ENCODE measurements at regions not wholly inside any gene's neighbourhood (a gene's known extent, or its start where the extent isn't known, plus 50 kb on each side); places are given as distances from the start of the nearest gene placed in this dataset.
A peak's percentile ranks its signal among the peaks of the same experiment; 100 is the strongest.

DNA sequence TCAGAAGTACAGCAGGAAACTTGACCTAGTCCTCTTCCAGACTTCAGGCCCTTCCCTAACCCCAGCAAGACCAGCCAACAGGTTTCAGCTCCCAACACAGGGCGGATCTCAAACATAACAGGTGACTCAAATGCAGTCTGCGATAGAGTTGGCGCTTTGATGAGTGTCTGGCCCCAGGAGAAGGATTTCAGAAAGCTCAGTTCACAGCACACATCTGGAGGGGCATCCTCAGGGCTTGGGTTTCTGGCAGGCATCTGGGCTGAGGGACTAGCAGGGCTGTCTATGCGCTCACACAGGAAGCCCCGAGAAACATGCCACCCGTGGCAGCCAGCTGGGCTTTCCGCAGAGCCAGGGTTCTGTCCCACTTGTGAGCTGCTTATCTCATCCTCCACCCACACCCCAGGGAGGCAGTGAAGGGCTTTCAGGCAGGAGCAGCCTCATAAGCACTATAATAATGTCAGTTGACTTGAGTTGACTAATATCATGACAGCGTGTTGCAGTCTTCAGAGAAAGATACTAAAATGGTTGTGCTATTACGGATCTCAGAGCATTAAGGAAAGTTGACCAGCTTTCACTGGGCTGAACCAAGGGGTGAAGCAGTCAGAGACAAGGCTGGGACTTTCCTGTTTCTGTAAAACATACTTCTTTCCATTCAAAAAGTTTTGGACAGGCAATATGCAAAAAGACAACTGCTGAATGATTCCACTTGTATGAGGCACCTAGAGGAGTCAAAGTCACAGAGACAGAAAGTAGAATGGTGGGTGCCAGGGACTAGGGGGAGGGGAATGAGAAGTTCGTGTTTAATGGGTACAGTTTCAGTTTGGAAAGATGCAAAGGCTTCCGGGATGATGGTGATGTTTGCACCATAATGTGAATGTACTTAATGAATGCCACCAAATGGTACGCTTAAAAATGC lies 233.0 kb upstream of the IRF2BP2 start:
- no peak overlapping the region for H3K4me3 ChIP-seq
- H4K20me1 ChIP-seq (replicated peaks; ENCODE audit: control insufficient read depth, insufficient read depth, low read length): no peaks in the 10 kb centered on the region
- H3K9me3 ChIP-seq (replicated peaks; ENCODE audit: control insufficient read depth, insufficient read depth, low read depth, low read length): no peaks in the 10 kb centered on the region
- H2AFZ ChIP-seq (ENCODE audit: low read depth, low read length): peak overlapping the region; percentile 89
- DNase-seq (ENCODE audit: extremely low read depth in 1 of 4, low spot score in 3 of 4): peak; percentile 47 to 83 (median 63)
- H3K36me3 ChIP-seq (ENCODE audit: control insufficient read depth, insufficient read depth, low read length): no peaks in the 10 kb centered on the region
- H3K27ac ChIP-seq (ENCODE audit: extremely low read depth, low read depth, low read length): peak overlapping the region; percentile 53; the same call in 2 of the 3 replicates
- no TSS peak for BruUV-seq (replicated peaks)
- WGBS (ENCODE audit: insufficient coverage, low coverage, missing lambda C conversion rate): 19% methylated on average over 12 of the region's 12 CpGs
- H3K9ac ChIP-seq (ENCODE audit: insufficient read depth in 1 of 2, low read depth in 2 of 2, low read length in 2 of 2): peak overlapping the region; percentile 28 to 81; a peak in 3 of 4 replicates
- no peaks in the 10 kb centered on the region for H3K9me1 ChIP-seq (ENCODE audit: control insufficient read depth, insufficient read depth, low read length)
- ChIA-PET CTCF (ENCODE audit: low intra/inter-chr PET ratio) (no interaction called here), POLR2A (interaction anchor here (0.6 to 1.5 kb wide), 8 partner anchors 10 to 84 kb away, joined by 3 to 6 read pairs (median 3); no protein-coding TSS in a partner anchor)
- H3K27me3 ChIP-seq (ENCODE audit: control insufficient read depth in 2 of 2, insufficient read depth in 2 of 2, low read length in 2 of 2): no peaks in the 10 kb centered on the region
- in situ Hi-C loops (cut with MboI): no loop called here
- no peaks in the 10 kb centered on the region for H3K79me2 ChIP-seq (ENCODE audit: control insufficient read depth, insufficient read depth, low read length)
- peak; percentile 81 for FAIRE-seq
- H3K4me1 ChIP-seq (replicated peaks in 1 of 2; ENCODE audit: control insufficient read depth in 2 of 2, insufficient read depth in 2 of 2, low read length in 2 of 2): peaks cover 13 to 49% of the 10 kb centered on the region in 2 experiments
- peak overlapping the region; percentile 65 for H3K4me2 ChIP-seq (ENCODE audit: insufficient read depth, low read length)
- ATAC-seq: peak; percentile 84
- intact Hi-C loops (cut with micrococcal nuclease): loop anchor here (1.0 kb wide), 1 partner anchor 33 kb away; no protein-coding TSS in a partner anchor
- TF ChIP-seq CREB1 (IDR thresholded peaks at IDR 0.05) (no peak), CREB1 (CRISPR knock-in tag; IDR thresholded peaks at IDR 0.05) (no peak), ILK (tag; IDR thresholded peaks at IDR 0.05; ENCODE audit: borderline replicate concordance, low read depth) (no peak), SMARCA4 (IDR thresholded peaks at IDR 0.05) (peak; percentile 69; the same call in 1 of the 2 replicates), SP1 (CRISPR knock-in tag; IDR thresholded peaks at IDR 0.05) (no peak), POLR2AphosphoS5 (IDR thresholded peaks at IDR 0.05; ENCODE audit: control insufficient read depth, insufficient read depth, low read depth, low read length) (peak; percentile 39; the same call in 1 of the 2 replicates), ZFP30 (CRISPR knock-in tag; IDR thresholded peaks at IDR 0.05; ENCODE audit: borderline replicate concordance) (no peak)
- TF ChIP-seq, protein P1, sequence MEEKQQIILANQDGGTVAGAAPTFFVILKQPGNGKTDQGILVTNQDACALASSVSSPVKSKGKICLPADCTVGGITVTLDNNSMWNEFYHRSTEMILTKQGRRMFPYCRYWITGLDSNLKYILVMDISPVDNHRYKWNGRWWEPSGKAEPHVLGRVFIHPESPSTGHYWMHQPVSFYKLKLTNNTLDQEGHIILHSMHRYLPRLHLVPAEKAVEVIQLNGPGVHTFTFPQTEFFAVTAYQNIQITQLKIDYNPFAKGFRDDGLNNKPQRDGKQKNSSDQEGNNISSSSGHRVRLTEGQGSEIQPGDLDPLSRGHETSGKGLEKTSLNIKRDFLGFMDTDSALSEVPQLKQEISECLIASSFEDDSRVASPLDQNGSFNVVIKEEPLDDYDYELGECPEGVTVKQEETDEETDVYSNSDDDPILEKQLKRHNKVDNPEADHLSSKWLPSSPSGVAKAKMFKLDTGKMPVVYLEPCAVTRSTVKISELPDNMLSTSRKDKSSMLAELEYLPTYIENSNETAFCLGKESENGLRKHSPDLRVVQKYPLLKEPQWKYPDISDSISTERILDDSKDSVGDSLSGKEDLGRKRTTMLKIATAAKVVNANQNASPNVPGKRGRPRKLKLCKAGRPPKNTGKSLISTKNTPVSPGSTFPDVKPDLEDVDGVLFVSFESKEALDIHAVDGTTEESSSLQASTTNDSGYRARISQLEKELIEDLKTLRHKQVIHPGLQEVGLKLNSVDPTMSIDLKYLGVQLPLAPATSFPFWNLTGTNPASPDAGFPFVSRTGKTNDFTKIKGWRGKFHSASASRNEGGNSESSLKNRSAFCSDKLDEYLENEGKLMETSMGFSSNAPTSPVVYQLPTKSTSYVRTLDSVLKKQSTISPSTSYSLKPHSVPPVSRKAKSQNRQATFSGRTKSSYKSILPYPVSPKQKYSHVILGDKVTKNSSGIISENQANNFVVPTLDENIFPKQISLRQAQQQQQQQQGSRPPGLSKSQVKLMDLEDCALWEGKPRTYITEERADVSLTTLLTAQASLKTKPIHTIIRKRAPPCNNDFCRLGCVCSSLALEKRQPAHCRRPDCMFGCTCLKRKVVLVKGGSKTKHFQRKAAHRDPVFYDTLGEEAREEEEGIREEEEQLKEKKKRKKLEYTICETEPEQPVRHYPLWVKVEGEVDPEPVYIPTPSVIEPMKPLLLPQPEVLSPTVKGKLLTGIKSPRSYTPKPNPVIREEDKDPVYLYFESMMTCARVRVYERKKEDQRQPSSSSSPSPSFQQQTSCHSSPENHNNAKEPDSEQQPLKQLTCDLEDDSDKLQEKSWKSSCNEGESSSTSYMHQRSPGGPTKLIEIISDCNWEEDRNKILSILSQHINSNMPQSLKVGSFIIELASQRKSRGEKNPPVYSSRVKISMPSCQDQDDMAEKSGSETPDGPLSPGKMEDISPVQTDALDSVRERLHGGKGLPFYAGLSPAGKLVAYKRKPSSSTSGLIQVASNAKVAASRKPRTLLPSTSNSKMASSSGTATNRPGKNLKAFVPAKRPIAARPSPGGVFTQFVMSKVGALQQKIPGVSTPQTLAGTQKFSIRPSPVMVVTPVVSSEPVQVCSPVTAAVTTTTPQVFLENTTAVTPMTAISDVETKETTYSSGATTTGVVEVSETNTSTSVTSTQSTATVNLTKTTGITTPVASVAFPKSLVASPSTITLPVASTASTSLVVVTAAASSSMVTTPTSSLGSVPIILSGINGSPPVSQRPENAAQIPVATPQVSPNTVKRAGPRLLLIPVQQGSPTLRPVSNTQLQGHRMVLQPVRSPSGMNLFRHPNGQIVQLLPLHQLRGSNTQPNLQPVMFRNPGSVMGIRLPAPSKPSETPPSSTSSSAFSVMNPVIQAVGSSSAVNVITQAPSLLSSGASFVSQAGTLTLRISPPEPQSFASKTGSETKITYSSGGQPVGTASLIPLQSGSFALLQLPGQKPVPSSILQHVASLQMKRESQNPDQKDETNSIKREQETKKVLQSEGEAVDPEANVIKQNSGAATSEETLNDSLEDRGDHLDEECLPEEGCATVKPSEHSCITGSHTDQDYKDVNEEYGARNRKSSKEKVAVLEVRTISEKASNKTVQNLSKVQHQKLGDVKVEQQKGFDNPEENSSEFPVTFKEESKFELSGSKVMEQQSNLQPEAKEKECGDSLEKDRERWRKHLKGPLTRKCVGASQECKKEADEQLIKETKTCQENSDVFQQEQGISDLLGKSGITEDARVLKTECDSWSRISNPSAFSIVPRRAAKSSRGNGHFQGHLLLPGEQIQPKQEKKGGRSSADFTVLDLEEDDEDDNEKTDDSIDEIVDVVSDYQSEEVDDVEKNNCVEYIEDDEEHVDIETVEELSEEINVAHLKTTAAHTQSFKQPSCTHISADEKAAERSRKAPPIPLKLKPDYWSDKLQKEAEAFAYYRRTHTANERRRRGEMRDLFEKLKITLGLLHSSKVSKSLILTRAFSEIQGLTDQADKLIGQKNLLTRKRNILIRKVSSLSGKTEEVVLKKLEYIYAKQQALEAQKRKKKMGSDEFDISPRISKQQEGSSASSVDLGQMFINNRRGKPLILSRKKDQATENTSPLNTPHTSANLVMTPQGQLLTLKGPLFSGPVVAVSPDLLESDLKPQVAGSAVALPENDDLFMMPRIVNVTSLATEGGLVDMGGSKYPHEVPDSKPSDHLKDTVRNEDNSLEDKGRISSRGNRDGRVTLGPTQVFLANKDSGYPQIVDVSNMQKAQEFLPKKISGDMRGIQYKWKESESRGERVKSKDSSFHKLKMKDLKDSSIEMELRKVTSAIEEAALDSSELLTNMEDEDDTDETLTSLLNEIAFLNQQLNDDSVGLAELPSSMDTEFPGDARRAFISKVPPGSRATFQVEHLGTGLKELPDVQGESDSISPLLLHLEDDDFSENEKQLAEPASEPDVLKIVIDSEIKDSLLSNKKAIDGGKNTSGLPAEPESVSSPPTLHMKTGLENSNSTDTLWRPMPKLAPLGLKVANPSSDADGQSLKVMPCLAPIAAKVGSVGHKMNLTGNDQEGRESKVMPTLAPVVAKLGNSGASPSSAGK (IDR thresholded peaks at IDR 0.05): 0 out of 2 replicates have a peak, but pooled peaks have one; percentile 29

Data from K562 (cell line).